ENCODE measurements at regions not wholly inside any gene's neighbourhood (a gene's known extent, or its start where the extent isn't known, plus 50 kb on each side); places are given as distances from the start of the nearest gene placed in this dataset.

DNA sequence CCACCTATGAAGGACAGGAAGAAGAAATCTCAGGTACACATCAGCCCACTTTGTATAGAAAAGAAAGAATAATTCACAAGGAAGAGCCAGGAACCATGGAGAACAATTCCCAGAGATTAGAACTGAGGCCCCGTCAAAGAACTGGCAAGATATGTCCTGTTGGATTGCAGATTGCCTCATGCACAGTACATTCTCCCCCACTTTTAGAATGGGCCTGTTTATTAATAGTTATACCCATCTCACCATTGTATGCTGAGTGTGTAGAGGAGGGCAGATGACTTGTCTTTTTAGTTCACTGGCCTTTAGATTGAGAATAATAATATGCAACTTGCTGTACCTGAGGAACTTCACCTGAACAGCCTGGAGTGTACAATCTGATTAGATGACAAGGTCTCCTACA lies 315.6 kb upstream of the HAND2 start:
- no peak for DNase-seq (ENCODE audit: low spot score)

DNA sequence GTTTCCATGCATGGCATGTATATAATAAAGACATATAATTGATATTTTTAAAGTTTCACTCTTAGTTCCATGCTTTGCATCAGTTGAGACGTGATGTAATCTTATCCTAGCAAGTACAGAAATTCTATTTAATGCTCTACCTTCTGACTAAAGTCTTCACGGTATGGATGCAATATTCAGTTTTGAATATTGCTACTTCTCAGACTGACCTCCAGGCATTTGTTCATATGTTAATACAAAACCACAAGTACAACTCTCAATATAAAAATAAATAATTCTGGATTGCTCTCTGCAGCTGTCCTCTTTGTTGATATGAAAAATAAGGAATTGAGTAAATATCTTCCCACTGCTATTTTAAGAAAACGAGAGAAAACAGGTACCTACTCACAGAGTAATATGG lies 309.8 kb upstream of the HAND2 start:
- DNase-seq (ENCODE audit: low spot score): no peak

- no peak for DNase-seq (ENCODE audit: low spot score)
Measured at GRCh38 chr4:173837517-173837916, 307.5 kb upstream of the HAND2 start.

DNA sequence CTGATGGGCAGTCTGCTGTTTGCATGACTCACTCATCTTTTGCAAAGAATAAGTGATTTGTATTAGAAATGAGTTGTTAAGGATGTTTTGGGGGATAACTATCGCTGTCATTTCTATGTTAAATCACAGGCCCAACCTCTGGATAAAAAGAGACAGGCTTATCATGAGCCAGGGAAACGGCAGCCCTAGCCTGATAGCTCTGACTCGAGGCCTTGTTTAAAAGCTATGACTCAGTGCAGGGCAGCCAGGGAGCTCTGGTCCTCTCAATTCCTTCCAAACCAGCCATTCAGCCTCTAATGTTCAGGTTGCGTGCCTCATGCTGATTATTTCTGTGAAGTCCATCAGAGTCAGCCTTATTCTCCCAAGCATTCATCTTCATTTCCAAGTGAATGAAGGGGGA lies 305.9 kb upstream of the HAND2 start:
- DNase-seq (ENCODE audit: low spot score): no peak

GRCh38 chr4:173834151-173834550 lies 304.1 kb upstream of the HAND2 start:
- no peak for DNase-seq (ENCODE audit: low spot score)

GRCh38 chr4:173829565-173829964 lies 299.5 kb upstream of the HAND2 start:
- DNase-seq (ENCODE audit: low spot score): no peak

DNA sequence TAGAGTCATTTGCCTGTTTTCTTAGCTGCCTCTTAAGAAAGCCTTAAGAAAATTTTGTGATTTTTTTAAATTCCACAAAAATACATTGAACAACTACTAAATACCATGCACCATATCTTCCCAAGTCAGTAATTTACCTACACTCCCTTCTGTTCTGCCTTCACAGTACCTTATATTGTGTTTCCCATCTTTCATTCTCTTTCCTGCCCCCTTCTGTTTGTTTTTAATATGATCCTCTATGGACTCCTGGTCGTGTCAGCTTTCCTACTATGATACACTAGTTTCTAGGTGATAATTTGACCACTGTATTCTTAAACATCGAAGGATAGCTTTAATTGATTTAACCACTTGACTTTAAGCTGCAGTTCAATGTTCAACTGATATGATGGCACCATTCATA lies 297.7 kb upstream of the HAND2 start:
- DNase-seq (ENCODE audit: low spot score): no peak

- DNase-seq (ENCODE audit: low spot score): no peak
Measured at GRCh38 chr4:173821876-173822275, 291.8 kb upstream of the HAND2 start.

- no peak for DNase-seq (ENCODE audit: low spot score)
Measured at GRCh38 chr4:173821036-173821435, 291.0 kb upstream of the HAND2 start.

GRCh38 chr4:173807347-173807746 lies 277.3 kb upstream of the HAND2 start:
- DNase-seq (ENCODE audit: low spot score): no peak

DNA sequence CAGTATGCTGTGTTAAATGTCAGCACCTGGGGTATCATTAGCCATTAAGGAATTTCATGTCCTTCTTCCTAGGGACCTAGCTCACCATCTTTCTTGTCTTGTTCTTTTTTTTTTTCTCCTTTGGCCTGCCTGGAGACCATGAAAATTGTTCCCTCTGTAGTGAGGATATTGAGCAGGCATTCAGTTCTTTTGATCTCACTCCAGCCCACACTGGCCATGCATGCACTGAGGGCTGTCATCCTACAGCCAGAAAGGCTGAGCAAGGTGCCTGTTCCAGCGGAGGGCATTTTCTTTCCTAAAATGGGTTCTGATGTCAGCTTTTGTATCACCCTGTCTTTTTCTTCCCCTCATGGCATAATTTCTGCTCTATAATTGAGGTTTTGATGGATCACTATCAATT lies 275.9 kb upstream of the HAND2 start:
- DNase-seq (ENCODE audit: low spot score): no peak

GRCh38 chr4:173802662-173803022 lies 272.6 kb upstream of the HAND2 start:
- no peak for DNase-seq (ENCODE audit: low spot score)

- no peak for DNase-seq (ENCODE audit: low spot score)
Measured at GRCh38 chr4:173801876-173802661, 272.0 kb upstream of the HAND2 start.

DNA sequence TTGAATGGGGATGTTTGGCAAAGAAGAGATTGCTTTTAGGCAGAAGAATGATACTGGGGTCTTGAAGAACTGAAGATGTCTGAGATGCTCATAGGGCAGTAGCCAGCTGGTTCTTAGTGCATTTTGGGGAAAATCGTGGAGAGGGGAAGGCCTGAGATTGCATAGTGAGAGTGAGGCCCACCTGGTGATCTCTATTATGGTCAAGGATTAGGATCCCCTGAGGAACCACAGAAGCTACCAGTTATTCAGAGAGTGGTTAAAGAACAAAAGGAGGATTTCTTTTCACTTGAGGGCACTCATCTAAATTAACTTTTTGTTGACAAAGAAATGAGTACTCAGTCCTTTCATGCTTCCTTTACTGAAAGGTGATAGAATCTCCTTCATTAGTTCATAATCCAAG lies 271.3 kb upstream of the HAND2 start:
- no peak for DNase-seq (ENCODE audit: low spot score)

DNA sequence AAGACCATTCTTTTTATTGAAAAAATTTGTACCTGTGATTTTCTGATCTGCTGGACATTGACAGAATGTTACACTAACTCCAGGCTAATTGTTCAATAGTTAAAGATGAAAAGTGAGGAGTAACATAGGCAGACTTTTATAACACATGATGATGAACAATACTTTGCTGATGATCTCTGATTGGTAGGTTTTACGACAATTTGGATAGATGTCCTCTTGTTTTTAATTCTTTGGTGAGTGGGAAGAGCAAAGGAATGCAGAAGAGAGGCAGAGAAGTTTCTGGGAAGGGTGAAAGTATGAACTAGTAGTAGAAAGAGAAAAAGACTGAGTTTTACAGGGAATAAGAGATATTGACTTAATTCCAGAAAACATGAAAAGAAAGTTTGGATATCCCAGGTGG lies 267.3 kb upstream of the HAND2 start:
- no peak for DNase-seq (ENCODE audit: low spot score)

DNA sequence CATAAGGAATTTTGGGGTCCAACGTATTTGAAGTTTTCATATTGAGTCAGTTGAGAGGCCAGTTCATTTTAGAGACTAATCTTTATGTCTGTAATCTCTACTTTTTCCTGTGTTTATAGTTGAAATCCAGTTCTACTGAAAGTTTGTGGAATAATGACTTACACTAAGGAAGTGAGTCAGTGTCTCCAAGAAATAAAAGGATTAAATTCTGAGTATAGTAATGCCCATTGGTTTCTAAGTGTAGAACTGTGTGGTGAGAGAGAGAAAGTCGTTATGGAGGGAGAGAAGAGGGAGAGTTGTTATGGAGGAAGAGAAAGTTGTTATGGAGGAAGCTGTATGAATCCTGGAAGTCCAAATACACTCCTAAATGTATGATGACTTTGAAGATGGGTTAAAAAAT lies 264.6 kb upstream of the HAND2 start:
- no peak for DNase-seq (ENCODE audit: low spot score)

GRCh38 chr4:173793937-173794510 lies 264.0 kb upstream of the HAND2 start:
- DNase-seq (ENCODE audit: low spot score): no peak

GRCh38 chr4:173782660-173783059 lies 252.6 kb upstream of the HAND2 start:
- no peak for DNase-seq (ENCODE audit: low spot score)

DNA sequence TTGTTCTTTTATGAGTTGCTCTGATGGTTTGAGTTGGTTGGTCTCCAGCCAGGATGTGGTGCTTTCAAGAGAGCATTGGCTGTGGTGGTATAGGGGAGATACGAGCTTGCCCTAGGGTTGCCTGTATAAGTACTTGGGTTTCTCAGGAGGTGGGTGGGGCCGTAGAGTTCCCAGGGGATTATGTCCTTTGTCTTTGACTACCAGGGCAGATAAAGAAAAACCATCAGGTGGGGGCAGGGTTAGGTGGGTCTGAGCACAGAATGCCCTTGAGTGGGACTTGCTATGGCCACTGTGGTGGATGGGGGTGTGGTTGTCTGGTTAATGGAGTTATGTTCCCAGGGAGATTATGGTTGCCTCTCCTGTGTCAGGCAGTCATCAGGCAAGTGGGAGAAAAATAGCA lies 247.9 kb upstream of the HAND2 start:
- DNase-seq (ENCODE audit: low spot score): no peak

DNA sequence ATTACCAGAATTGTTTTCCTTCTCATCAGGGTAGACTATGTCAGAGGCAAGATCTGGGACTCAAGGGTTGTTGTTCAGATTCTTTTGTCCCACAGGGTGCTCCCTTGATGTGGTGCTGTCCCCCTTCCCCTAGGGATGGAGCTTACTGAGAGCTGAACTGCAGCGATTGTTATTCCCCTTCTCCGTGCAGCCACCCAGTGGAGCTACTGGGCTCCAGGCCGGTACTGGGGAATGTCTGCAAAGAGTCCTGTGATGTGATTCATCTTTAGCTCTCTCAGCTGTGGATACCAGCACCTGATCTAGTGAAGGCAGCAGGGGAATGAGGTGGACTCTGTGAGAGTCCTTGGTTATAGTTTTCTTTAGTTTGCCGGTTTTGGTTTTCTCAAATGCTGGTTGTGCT lies 247.4 kb upstream of the HAND2 start:
- no peak for DNase-seq (ENCODE audit: low spot score)

- no peak for DNase-seq (ENCODE audit: low spot score)
Measured at GRCh38 chr4:173769568-173769967, 239.5 kb upstream of the HAND2 start.

DNA sequence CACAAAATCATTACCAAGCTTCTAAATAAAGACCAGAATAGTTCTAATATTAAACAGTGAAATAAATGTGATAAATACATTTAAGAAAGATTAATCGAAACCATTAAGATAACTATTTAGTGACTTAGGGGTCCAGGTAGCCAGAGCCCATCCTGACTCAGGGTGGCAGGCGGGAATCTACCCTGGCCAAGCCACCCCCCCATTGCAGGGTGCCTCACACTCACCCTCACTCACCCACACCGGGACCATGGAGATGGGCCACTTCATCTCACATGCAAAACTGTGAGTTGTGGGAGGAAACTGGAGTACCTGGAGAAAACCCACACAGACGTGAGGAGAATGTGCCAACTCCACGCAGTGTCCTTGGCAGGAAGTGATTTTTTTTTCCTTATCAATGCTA lies 237.6 kb upstream of the HAND2 start:
- DNase-seq (ENCODE audit: low spot score): no peak

DNA sequence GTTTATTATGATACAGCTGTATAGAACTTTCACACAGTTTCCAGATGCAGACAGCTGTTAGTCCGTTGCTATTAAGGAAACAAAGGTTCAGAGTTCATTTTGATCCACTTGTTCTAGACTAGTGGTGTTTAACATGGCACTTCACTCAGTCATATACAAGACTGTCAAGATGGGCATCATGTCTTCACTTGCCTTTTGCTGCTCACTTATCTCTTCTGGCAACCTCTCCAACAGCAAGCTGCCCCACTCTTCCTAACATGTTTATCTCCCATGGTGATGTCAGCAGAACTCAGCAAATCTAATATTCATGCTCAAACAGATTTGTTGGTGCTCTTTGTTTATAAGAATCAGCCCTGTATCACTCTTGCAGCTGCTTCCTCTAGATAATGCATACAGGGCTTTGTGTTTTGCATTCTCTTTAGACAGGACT lies 236.2 kb upstream of the HAND2 start:
- no peak for DNase-seq (ENCODE audit: low spot score)

DNA sequence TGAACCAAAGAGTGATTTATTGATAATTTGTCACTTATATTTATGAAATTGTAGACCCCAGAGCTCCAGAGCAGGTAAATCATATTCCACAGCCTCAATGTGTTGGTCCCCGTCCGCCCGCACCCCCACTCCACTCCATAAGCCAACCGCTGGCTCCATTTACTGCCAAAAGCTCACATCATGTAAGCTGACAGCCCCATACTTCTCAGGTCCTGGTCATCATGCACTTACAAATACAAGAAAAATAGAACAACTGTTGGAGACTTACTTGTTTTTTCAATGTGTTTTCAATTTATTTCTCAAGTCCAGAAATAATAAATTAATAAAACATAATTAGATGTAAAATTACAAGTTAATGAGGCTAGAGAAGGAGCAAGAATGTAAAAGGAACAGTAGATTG lies 235.7 kb upstream of the HAND2 start:
- DNase-seq (ENCODE audit: low spot score): no peak
